ENCODE measurements at regions not wholly inside any gene's neighbourhood (a gene's known extent, or its start where the extent isn't known, plus 50 kb on each side); places are given as distances from the start of the nearest gene placed in this dataset.

DNA sequence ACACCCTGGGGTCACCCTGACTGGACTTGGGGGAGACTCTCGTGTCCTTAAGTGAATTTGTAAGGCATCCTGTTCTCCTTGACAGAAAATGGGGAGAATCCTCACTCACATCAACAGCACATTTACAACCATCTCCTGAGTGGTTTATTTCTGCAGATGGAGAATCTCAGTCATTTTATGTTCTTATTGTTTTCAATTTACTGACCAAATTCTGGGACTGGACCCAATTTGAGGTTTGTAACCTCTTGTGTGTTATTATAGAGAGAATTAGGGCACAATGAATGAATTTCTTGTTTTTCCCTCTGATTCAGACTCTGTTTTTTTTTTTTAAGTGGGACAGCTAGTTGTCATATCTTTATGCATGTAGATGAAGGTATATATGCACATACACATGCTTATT, 104.9 kb downstream of the ADAMTS15 start:
- Histone ChIP-seq H3K4me3 (no peak overlapping the region), H3K4me1 (no peaks in the 10 kb centered on the region), H3K27me3 (replicated peaks in 1 of 7) (no peaks in the 10 kb centered on the region), H3K27ac (no peak overlapping the region), H3K9me3 (no peaks in the 10 kb centered on the region), H3K36me3 (no peaks in the 10 kb centered on the region)
- intact Hi-C loops (cut with DNase I; ENCODE audit: low total_unique reads), result no loop called here
- DNase-seq, result no peak
- WGBS, 5 donors, result 59 to 87% (median 71%) methylated on average over 1 of the region's 1 CpG
- TF ChIP-seq, protein P1, sequence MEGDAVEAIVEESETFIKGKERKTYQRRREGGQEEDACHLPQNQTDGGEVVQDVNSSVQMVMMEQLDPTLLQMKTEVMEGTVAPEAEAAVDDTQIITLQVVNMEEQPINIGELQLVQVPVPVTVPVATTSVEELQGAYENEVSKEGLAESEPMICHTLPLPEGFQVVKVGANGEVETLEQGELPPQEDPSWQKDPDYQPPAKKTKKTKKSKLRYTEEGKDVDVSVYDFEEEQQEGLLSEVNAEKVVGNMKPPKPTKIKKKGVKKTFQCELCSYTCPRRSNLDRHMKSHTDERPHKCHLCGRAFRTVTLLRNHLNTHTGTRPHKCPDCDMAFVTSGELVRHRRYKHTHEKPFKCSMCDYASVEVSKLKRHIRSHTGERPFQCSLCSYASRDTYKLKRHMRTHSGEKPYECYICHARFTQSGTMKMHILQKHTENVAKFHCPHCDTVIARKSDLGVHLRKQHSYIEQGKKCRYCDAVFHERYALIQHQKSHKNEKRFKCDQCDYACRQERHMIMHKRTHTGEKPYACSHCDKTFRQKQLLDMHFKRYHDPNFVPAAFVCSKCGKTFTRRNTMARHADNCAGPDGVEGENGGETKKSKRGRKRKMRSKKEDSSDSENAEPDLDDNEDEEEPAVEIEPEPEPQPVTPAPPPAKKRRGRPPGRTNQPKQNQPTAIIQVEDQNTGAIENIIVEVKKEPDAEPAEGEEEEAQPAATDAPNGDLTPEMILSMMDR (IDR thresholded peaks at IDR 0.05 in 8 of 11, conservative IDR thresholded peaks at IDR 0.05 in 3 of 11), result no peak
- no peak for TF ChIP-seq POLR2A (IDR thresholded peaks at IDR 0.05)
- TF ChIP-seq POLR2AphosphoS5 (IDR thresholded peaks at IDR 0.05), result no peak

- no peaks in the 10 kb centered on the region for H3K36me3 ChIP-seq
These were observed 106.0 kb downstream of the ADAMTS15 start for GRCh38 chr11:130554241-130555055.

GRCh38 chr11:130555251-130555841, 106.9 kb downstream of the ADAMTS15 start:
- intact Hi-C loops (cut with DNase I; ENCODE audit: low total_unique reads), result no loop called here
- Histone ChIP-seq H3K27me3 (replicated peaks in 1 of 7) (no peaks in the 10 kb centered on the region), H3K27ac (no peak overlapping the region), H3K4me3 (no peak overlapping the region), H3K36me3 (no peaks in the 10 kb centered on the region), H3K9me3 (no peaks in the 10 kb centered on the region), H3K4me1 (no peaks in the 10 kb centered on the region)
- TF ChIP-seq POLR2A (IDR thresholded peaks at IDR 0.05), result no peak
- TF ChIP-seq POLR2AphosphoS5 (IDR thresholded peaks at IDR 0.05), result no peak
- TF ChIP-seq, protein P1 (IDR thresholded peaks at IDR 0.05 in 8 of 11, conservative IDR thresholded peaks at IDR 0.05 in 3 of 11), result no peak
- DNase-seq, result no peak
- 82 to 95% (median 87%) methylated on average over 6 of the region's 6 CpGs for WGBS, 5 donors

More at GRCh38 chr11:130554241-130555055, 106.0 kb downstream of the ADAMTS15 start:
- H3K4me3 ChIP-seq, result no peak overlapping the region
- no peaks in the 10 kb centered on the region for H3K9me3 ChIP-seq
- H3K27me3 ChIP-seq (replicated peaks in 1 of 7), result no peaks in the 10 kb centered on the region
- no peak overlapping the region for H3K27ac ChIP-seq
- 81 to 89% (median 83%) methylated on average over 8 of the region's 8 CpGs for WGBS, 5 donors
- intact Hi-C loops (cut with DNase I; ENCODE audit: low total_unique reads), result no loop called here
- no peak for DNase-seq
- H3K4me1 ChIP-seq, result no peaks in the 10 kb centered on the region
- TF ChIP-seq POLR2A (IDR thresholded peaks at IDR 0.05) (no peak), POLR2AphosphoS5 (IDR thresholded peaks at IDR 0.05) (no peak)
- TF ChIP-seq, protein P1 (IDR thresholded peaks at IDR 0.05 in 8 of 11, conservative IDR thresholded peaks at IDR 0.05 in 3 of 11), result no peak

Data from spleen (tissue), 11 donors.